ENCODE measurements at regions not wholly inside any gene's neighbourhood (a gene's known extent, or its start where the extent isn't known, plus 50 kb on each side); places are given as distances from the start of the nearest gene placed in this dataset.

- DNase-seq (no peak), ATAC-seq (ENCODE audit: low read depth in 2 of 2) (no peak)
- Mint-ChIP-seq H3K4me1 (no peaks in the 10 kb centered on the region), H3K36me3 (no peaks in the 10 kb centered on the region), H3K27me3 (no peaks in the 10 kb centered on the region), H3K9me3 (peaks cover 0 to 9% (median 5%) of the 10 kb centered on the region in 7 donors), H3K27ac (no peak overlapping the region), H3K4me3 (no peak overlapping the region)
- H3K4me1 ChIP-seq (ENCODE audit: control insufficient read depth, insufficient read depth, low read length, poor library complexity, severe bottlenecking): no peaks in the 10 kb centered on the region
- no peak overlapping the region for H3K27ac ChIP-seq (ENCODE audit: insufficient read depth, low read length, poor library complexity, severe bottlenecking)
- no peaks in the 10 kb centered on the region for H3K9me3 ChIP-seq (ENCODE audit: control insufficient read depth in 2 of 2, low read length in 2 of 2)
- H3K27me3 ChIP-seq (ENCODE audit: control insufficient read depth, insufficient read depth, low read length): no peaks in the 10 kb centered on the region
- no peak overlapping the region for H3K4me3 ChIP-seq (ENCODE audit: low read depth, low read length)
- H3K36me3 ChIP-seq (ENCODE audit: control insufficient read depth, insufficient read depth, low read length): no peaks in the 10 kb centered on the region
Measured at GRCh38 chr16:51431517-51432241, 280.6 kb upstream of the SALL1 start.

GRCh38 chr16:51430716-51431369 lies 279.8 kb upstream of the SALL1 start:
- H3K27ac ChIP-seq (ENCODE audit: insufficient read depth, low read length, poor library complexity, severe bottlenecking): no peak overlapping the region
- no peaks in the 10 kb centered on the region for H3K27me3 ChIP-seq (ENCODE audit: control insufficient read depth, insufficient read depth, low read length)
- no peak overlapping the region for H3K27ac Mint-ChIP-seq
- DNase-seq (no peak), ATAC-seq (ENCODE audit: low read depth in 2 of 2) (no peak)
- H3K9me3 Mint-ChIP-seq: peaks cover 0 to 8% (median 5%) of the 10 kb centered on the region in 7 donors
- no peaks in the 10 kb centered on the region for H3K36me3 ChIP-seq (ENCODE audit: control insufficient read depth, insufficient read depth, low read length)
- H3K36me3 Mint-ChIP-seq: no peaks in the 10 kb centered on the region
- H3K9me3 ChIP-seq (ENCODE audit: control insufficient read depth in 2 of 2, low read length in 2 of 2): no peaks in the 10 kb centered on the region
- no peaks in the 10 kb centered on the region for H3K4me1 ChIP-seq (ENCODE audit: control insufficient read depth, insufficient read depth, low read length, poor library complexity, severe bottlenecking)
- no peaks in the 10 kb centered on the region for H3K27me3 Mint-ChIP-seq
- H3K4me1 Mint-ChIP-seq: no peaks in the 10 kb centered on the region
- no peak overlapping the region for H3K4me3 ChIP-seq (ENCODE audit: low read depth, low read length)
- H3K4me3 Mint-ChIP-seq: no peak overlapping the region

GRCh38 chr16:51429041-51429440 lies 278.0 kb upstream of the SALL1 start:
- H3K36me3 Mint-ChIP-seq: no peaks in the 10 kb centered on the region
- H3K4me3 ChIP-seq (ENCODE audit: low read depth, low read length): no peak overlapping the region
- H3K27ac ChIP-seq (ENCODE audit: insufficient read depth, low read length, poor library complexity, severe bottlenecking): no peak overlapping the region
- peaks cover 0 to 11% (median 3%) of the 10 kb centered on the region in 7 donors for H3K9me3 Mint-ChIP-seq
- no peaks in the 10 kb centered on the region for H3K4me1 Mint-ChIP-seq
- DNase-seq (no peak), ATAC-seq (ENCODE audit: low read depth in 2 of 2) (no peak)
- H3K4me1 ChIP-seq (ENCODE audit: control insufficient read depth, insufficient read depth, low read length, poor library complexity, severe bottlenecking): no peaks in the 10 kb centered on the region
- H3K36me3 ChIP-seq (ENCODE audit: control insufficient read depth, insufficient read depth, low read length): no peaks in the 10 kb centered on the region
- no peaks in the 10 kb centered on the region for H3K27me3 Mint-ChIP-seq
- no peak overlapping the region for H3K4me3 Mint-ChIP-seq
- no peak overlapping the region for H3K27ac Mint-ChIP-seq
- H3K9me3 ChIP-seq (ENCODE audit: control insufficient read depth in 2 of 2, low read length in 2 of 2): no peaks in the 10 kb centered on the region
- H3K27me3 ChIP-seq (ENCODE audit: control insufficient read depth, insufficient read depth, low read length): no peaks in the 10 kb centered on the region

- Mint-ChIP-seq H3K36me3 (no peaks in the 10 kb centered on the region), H3K27ac (no peak overlapping the region)
Measured at GRCh38 chr16:51427085-51427484, 276.0 kb upstream of the SALL1 start.

GRCh38 chr16:51426276-51426675 lies 275.2 kb upstream of the SALL1 start:
- Histone ChIP-seq H3K27me3 (ENCODE audit: control insufficient read depth, insufficient read depth, low read length) (no peaks in the 10 kb centered on the region), H3K9me3 (ENCODE audit: control insufficient read depth in 2 of 2, low read length in 2 of 2) (no peaks in the 10 kb centered on the region), H3K27ac (ENCODE audit: insufficient read depth, low read length, poor library complexity, severe bottlenecking) (no peak overlapping the region), H3K36me3 (ENCODE audit: control insufficient read depth, insufficient read depth, low read length) (no peaks in the 10 kb centered on the region), H3K4me3 (ENCODE audit: low read depth, low read length) (no peak overlapping the region), H3K4me1 (ENCODE audit: control insufficient read depth, insufficient read depth, low read length, poor library complexity, severe bottlenecking) (no peaks in the 10 kb centered on the region)
- DNase-seq (no peak), ATAC-seq (ENCODE audit: low read depth in 2 of 2) (no peak)
- H3K4me1 Mint-ChIP-seq: no peaks in the 10 kb centered on the region
- H3K9me3 Mint-ChIP-seq: peaks cover 0 to 11% (median 3%) of the 10 kb centered on the region in 7 donors
- no peaks in the 10 kb centered on the region for H3K27me3 Mint-ChIP-seq
- no peaks in the 10 kb centered on the region for H3K36me3 Mint-ChIP-seq
- no peak overlapping the region for H3K27ac Mint-ChIP-seq
- no peak overlapping the region for H3K4me3 Mint-ChIP-seq

More at GRCh38 chr16:51427085-51427484, 276.0 kb upstream of the SALL1 start:
- Mint-ChIP-seq H3K9me3 (peaks cover 0 to 11% (median 3%) of the 10 kb centered on the region in 7 donors), H3K4me1 (no peaks in the 10 kb centered on the region), H3K4me3 (no peak overlapping the region), H3K27me3 (no peaks in the 10 kb centered on the region)
- ATAC-seq (ENCODE audit: low read depth in 2 of 2) (no peak), DNase-seq (no peak)
- H3K36me3 ChIP-seq (ENCODE audit: control insufficient read depth, insufficient read depth, low read length): no peaks in the 10 kb centered on the region
- H3K27me3 ChIP-seq (ENCODE audit: control insufficient read depth, insufficient read depth, low read length): no peaks in the 10 kb centered on the region
- no peak overlapping the region for H3K4me3 ChIP-seq (ENCODE audit: low read depth, low read length)
- no peak overlapping the region for H3K27ac ChIP-seq (ENCODE audit: insufficient read depth, low read length, poor library complexity, severe bottlenecking)
- no peaks in the 10 kb centered on the region for H3K9me3 ChIP-seq (ENCODE audit: control insufficient read depth in 2 of 2, low read length in 2 of 2)
- H3K4me1 ChIP-seq (ENCODE audit: control insufficient read depth, insufficient read depth, low read length, poor library complexity, severe bottlenecking): no peaks in the 10 kb centered on the region

- peaks cover 0 to 5% (median 2%) of the 10 kb centered on the region in 7 donors for H3K9me3 Mint-ChIP-seq
- Histone ChIP-seq H3K27ac (ENCODE audit: insufficient read depth, low read length, poor library complexity, severe bottlenecking) (no peak overlapping the region), H3K27me3 (ENCODE audit: control insufficient read depth, insufficient read depth, low read length) (no peaks in the 10 kb centered on the region), H3K4me3 (ENCODE audit: low read depth, low read length) (no peak overlapping the region), H3K36me3 (ENCODE audit: control insufficient read depth, insufficient read depth, low read length) (no peaks in the 10 kb centered on the region), H3K9me3 (ENCODE audit: control insufficient read depth in 2 of 2, low read length in 2 of 2) (no peaks in the 10 kb centered on the region), H3K4me1 (ENCODE audit: control insufficient read depth, insufficient read depth, low read length, poor library complexity, severe bottlenecking) (no peaks in the 10 kb centered on the region)
- H3K27ac Mint-ChIP-seq: no peak overlapping the region
- H3K4me3 Mint-ChIP-seq: no peak overlapping the region
- H3K36me3 Mint-ChIP-seq: no peaks in the 10 kb centered on the region
- H3K4me1 Mint-ChIP-seq: no peaks in the 10 kb centered on the region
- ATAC-seq (ENCODE audit: low read depth in 2 of 2) (no peak), DNase-seq (no peak)
- H3K27me3 Mint-ChIP-seq: no peaks in the 10 kb centered on the region
Measured at GRCh38 chr16:51420247-51420646, 269.2 kb upstream of the SALL1 start.

GRCh38 chr16:51419768-51420167 lies 268.7 kb upstream of the SALL1 start:
- H3K27ac ChIP-seq (ENCODE audit: insufficient read depth, low read length, poor library complexity, severe bottlenecking): no peak overlapping the region
- ATAC-seq (ENCODE audit: low read depth in 2 of 2) (no peak), DNase-seq (no peak)
- H3K36me3 ChIP-seq (ENCODE audit: control insufficient read depth, insufficient read depth, low read length): no peaks in the 10 kb centered on the region
- Mint-ChIP-seq H3K4me3 (no peak overlapping the region), H3K27ac (no peak overlapping the region), H3K4me1 (no peaks in the 10 kb centered on the region), H3K27me3 (no peaks in the 10 kb centered on the region), H3K9me3 (peaks cover 0 to 5% (median 2%) of the 10 kb centered on the region in 7 donors), H3K36me3 (no peaks in the 10 kb centered on the region)
- H3K4me3 ChIP-seq (ENCODE audit: low read depth, low read length): no peak overlapping the region
- no peaks in the 10 kb centered on the region for H3K27me3 ChIP-seq (ENCODE audit: control insufficient read depth, insufficient read depth, low read length)
- no peaks in the 10 kb centered on the region for H3K9me3 ChIP-seq (ENCODE audit: control insufficient read depth in 2 of 2, low read length in 2 of 2)
- no peaks in the 10 kb centered on the region for H3K4me1 ChIP-seq (ENCODE audit: control insufficient read depth, insufficient read depth, low read length, poor library complexity, severe bottlenecking)

- Mint-ChIP-seq H3K4me3 (no peak overlapping the region), H3K27me3 (no peaks in the 10 kb centered on the region), H3K9me3 (peaks cover 0 to 9% (median 2%) of the 10 kb centered on the region in 7 donors), H3K4me1 (no peaks in the 10 kb centered on the region), H3K27ac (no peak overlapping the region), H3K36me3 (no peaks in the 10 kb centered on the region)
- Histone ChIP-seq H3K4me1 (ENCODE audit: control insufficient read depth, insufficient read depth, low read length, poor library complexity, severe bottlenecking) (no peaks in the 10 kb centered on the region), H3K9me3 (ENCODE audit: control insufficient read depth in 2 of 2, low read length in 2 of 2) (no peaks in the 10 kb centered on the region), H3K27me3 (ENCODE audit: control insufficient read depth, insufficient read depth, low read length) (no peaks in the 10 kb centered on the region), H3K36me3 (ENCODE audit: control insufficient read depth, insufficient read depth, low read length) (no peaks in the 10 kb centered on the region), H3K27ac (ENCODE audit: insufficient read depth, low read length, poor library complexity, severe bottlenecking) (no peak overlapping the region), H3K4me3 (ENCODE audit: low read depth, low read length) (no peak overlapping the region)
- ATAC-seq (ENCODE audit: low read depth in 2 of 2) (no peak), DNase-seq (no peak)
Measured at GRCh38 chr16:51418258-51418657, 267.2 kb upstream of the SALL1 start.

Measured in CD4-positive, CD25-positive, alpha-beta regulatory T cell (primary cell).